ENCODE measurements at regions not wholly inside any gene's neighbourhood (a gene's known extent, or its start where the extent isn't known, plus 50 kb on each side); places are given as distances from the start of the nearest gene placed in this dataset.
"Not testable (repeated sequence)": the region's sequence is repeated elsewhere in the genome, so short reads cannot be mapped to it uniquely, and the experiment has no call there.

- H3K4me3 ChIP-seq (ENCODE audit: control insufficient read depth, low read depth, low read length) = no peak overlapping the region
- no peak for TF ChIP-seq CTCF (conservative IDR thresholded peaks at IDR 0.05; ENCODE audit: control insufficient read depth, insufficient read depth, low read depth, low read length)
- no peak for DNase-seq (ENCODE audit: low read depth)
Measured at GRCh38 chr3:178949896-178950295, 121.7 kb downstream of the ZMAT3 start.

- DNase-seq (ENCODE audit: low read depth) = no peak
- no peak for TF ChIP-seq CTCF (conservative IDR thresholded peaks at IDR 0.05; ENCODE audit: control insufficient read depth, insufficient read depth, low read depth, low read length)
Measured at GRCh38 chr3:178948546-178948945, 123.1 kb downstream of the ZMAT3 start.

GRCh38 chr3:178947738-178948137 lies 123.9 kb downstream of the ZMAT3 start:
- no peak overlapping the region for H3K4me3 ChIP-seq (ENCODE audit: control insufficient read depth, low read depth, low read length)
- TF ChIP-seq CTCF (conservative IDR thresholded peaks at IDR 0.05; ENCODE audit: control insufficient read depth, insufficient read depth, low read depth, low read length) = no peak
- no peak for DNase-seq (ENCODE audit: low read depth)

More at GRCh38 chr3:178948546-178948945, 123.1 kb downstream of the ZMAT3 start:
- no peak overlapping the region for H3K4me3 ChIP-seq (ENCODE audit: control insufficient read depth, low read depth, low read length)

GRCh38 chr3:178942261-178942660 lies 129.3 kb downstream of the ZMAT3 start:
- H3K4me3 ChIP-seq (ENCODE audit: control insufficient read depth, low read depth, low read length); DNase-seq (ENCODE audit: low read depth): not testable (repeated sequence)

GRCh38 chr3:178930116-178930515 lies 141.5 kb downstream of the ZMAT3 start:
- DNase-seq (ENCODE audit: low read depth) = no peak
- no peak overlapping the region for H3K4me3 ChIP-seq (ENCODE audit: control insufficient read depth, low read depth, low read length)
- TF ChIP-seq CTCF (conservative IDR thresholded peaks at IDR 0.05; ENCODE audit: control insufficient read depth, insufficient read depth, low read depth, low read length) = no peak

GRCh38 chr3:178916223-178916622 lies 155.4 kb downstream of the ZMAT3 start:
- H3K4me3 ChIP-seq (ENCODE audit: control insufficient read depth, low read depth, low read length) = no peak overlapping the region
- no peak for DNase-seq (ENCODE audit: low read depth)
- TF ChIP-seq CTCF (conservative IDR thresholded peaks at IDR 0.05; ENCODE audit: control insufficient read depth, insufficient read depth, low read depth, low read length) = no peak

- no peak for TF ChIP-seq CTCF (conservative IDR thresholded peaks at IDR 0.05; ENCODE audit: control insufficient read depth, insufficient read depth, low read depth, low read length)
- no peak overlapping the region for H3K4me3 ChIP-seq (ENCODE audit: control insufficient read depth, low read depth, low read length)
- no peak for DNase-seq (ENCODE audit: low read depth)
Measured at GRCh38 chr3:178915365-178915764, 156.2 kb downstream of the ZMAT3 start.

Data from fibroblast of mammary gland (primary cell).